Transverse colon (tissue), 4 donors: ENCODE measurements at regions not wholly inside any gene's neighbourhood (a gene's known extent, or its start where the extent isn't known, plus 50 kb on each side); places are given as distances from the start of the nearest gene placed in this dataset.

Experiments used
- DNase-seq: peaks from one replicate; pipeline ENCODE4 v3.0.0-alpha.2; 2019
- H3K27ac ChIP-seq, 4 donors: fragments of 200-600 bp; sonication (generic); 2 replicates each; pipeline ENCODE4 v1.5.1; 2016 to 2018; ENCODE audit warnings: inconsistent platforms in 4 of 4
- H3K27me3 ChIP-seq: fragments of 200-600 bp; sonication (generic); 2 replicates; pipeline ENCODE4 v1.5.1; 2017; ENCODE audit warnings: inconsistent platforms
- H3K36me3 ChIP-seq, 4 donors: fragments of 200-600 bp; sonication (generic); 2 replicates each; pipeline ENCODE4 v1.5.1; 2017 to 2019; ENCODE audit warnings: inconsistent platforms in 4 of 4
- H3K4me1 ChIP-seq, 4 donors: fragments of 200-600 bp; sonication (generic); 2 replicates each; pipeline ENCODE4 v1.5.1; 2017 to 2020; ENCODE audit warnings: inconsistent platforms in 4 of 4
- H3K4me3 ChIP-seq, 4 donors: fragments of 200-600 bp; sonication (generic); 1 replicate in 1 of 4; 2 replicates in 3 of 4; pipeline versions ENCODE4 v1.5.1 to v1.6.1; 2017 to 2019; ENCODE audit warnings: inconsistent platforms in 4 of 4
- H3K9me3 ChIP-seq, 2 donors: fragments of 200-600 bp; sonication (generic); 2 replicates each; pipeline ENCODE4 v1.5.1; 2017 to 2019; ENCODE audit warnings: inconsistent platforms in 2 of 2
- EP300 ChIP-seq: sonication (generic); formaldehyde crosslinking; IDR thresholded peaks from one replicate; pipeline ENCODE4 v1.6.1; 2017; ENCODE audit warnings: antibody characterized with exemption, low read depth
- POLR2A ChIP-seq: fragments of 450-650 bp; IDR thresholded peaks from one replicate; pipeline ENCODE4 v1.6.1; 2016; ENCODE audit warnings: antibody characterized with exemption, mild to moderate bottlenecking, moderate library complexity
- POLR2AphosphoS5 ChIP-seq, 3 donors: sonication (generic); formaldehyde crosslinking; IDR thresholded peaks; one replicate each; pipeline ENCODE4 v1.6.1; 2016; ENCODE audit warnings: antibody characterized with exemption in 3 of 3
- WGBS, 2 donors: methylation state at CpG; one replicate each; pipeline ENCODE4 v1.1.5; 2018; ENCODE audit warnings: low coverage in 1 of 2; 5-methylcytosine and 5-hydroxymethylcytosine counted together
- in situ Hi-C, 4 donors: fragments of 200-750 bp; cut with MboI; loops; one replicate each; pipeline versions ENCODE4 v1.15.0 to v1.15.1; 2017; ENCODE audit warnings: low sequenced_read_pairs in 3 of 4, low pct_ligation_motif_present in 1 of 4, low pct_unique_long_range_greater_than_20kb in 1 of 4
- intact Hi-C: fragments of 100-400 bp; cut with DNase I; formaldehyde crosslinking; loops from one replicate; pipeline ENCODE4 v1.15.1; 2023; ENCODE audit warnings: low total_unique reads
- TF ChIP-seq, protein P1 (sequence below), 5 experiments: fragments of 200-600 bp in 3 of 5; fragments of 450-650 bp in 2 of 5; sonication (generic) in 3 of 5; IDR thresholded peaks; 1 replicate in 2 of 5; 2 replicates in 3 of 5; pipeline ENCODE4 v1.5.1; 2016 to 2017; ENCODE audit warnings: antibody characterized with exemption in 5 of 5, inconsistent platforms in 3 of 5, mild to moderate bottlenecking in 2 of 5, moderate library complexity in 1 of 5

DNA sequence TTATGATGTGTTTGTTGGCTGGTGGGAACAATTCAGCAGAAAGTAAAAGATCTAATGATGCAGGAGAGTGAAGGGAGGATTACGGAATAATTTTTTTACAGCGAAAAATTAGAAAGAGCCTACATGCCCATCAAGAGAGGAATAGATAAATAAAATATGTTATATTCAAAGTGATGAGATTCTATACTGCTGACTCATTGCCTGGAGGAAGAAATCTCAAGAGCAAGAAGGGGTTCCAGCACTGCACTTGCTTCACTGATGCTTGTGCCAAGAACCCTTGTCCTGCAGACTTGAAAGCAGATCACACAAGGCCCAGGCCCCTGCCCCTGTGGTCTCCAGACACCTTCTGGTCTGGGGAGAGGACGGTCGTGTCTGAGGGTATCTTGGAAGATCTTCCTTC, 295.1 kb upstream of the POU3F1 start:
- 82 to 93% methylated on average over 2 to 4 of the region's 4 CpGs for WGBS, 2 donors
- TF ChIP-seq POLR2A: no peak
- no peak for TF ChIP-seq POLR2AphosphoS5 (IDR thresholded peaks at IDR 0.05)
- TF ChIP-seq, protein P1, sequence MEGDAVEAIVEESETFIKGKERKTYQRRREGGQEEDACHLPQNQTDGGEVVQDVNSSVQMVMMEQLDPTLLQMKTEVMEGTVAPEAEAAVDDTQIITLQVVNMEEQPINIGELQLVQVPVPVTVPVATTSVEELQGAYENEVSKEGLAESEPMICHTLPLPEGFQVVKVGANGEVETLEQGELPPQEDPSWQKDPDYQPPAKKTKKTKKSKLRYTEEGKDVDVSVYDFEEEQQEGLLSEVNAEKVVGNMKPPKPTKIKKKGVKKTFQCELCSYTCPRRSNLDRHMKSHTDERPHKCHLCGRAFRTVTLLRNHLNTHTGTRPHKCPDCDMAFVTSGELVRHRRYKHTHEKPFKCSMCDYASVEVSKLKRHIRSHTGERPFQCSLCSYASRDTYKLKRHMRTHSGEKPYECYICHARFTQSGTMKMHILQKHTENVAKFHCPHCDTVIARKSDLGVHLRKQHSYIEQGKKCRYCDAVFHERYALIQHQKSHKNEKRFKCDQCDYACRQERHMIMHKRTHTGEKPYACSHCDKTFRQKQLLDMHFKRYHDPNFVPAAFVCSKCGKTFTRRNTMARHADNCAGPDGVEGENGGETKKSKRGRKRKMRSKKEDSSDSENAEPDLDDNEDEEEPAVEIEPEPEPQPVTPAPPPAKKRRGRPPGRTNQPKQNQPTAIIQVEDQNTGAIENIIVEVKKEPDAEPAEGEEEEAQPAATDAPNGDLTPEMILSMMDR (IDR thresholded peaks at IDR 0.05): no peak

DNA sequence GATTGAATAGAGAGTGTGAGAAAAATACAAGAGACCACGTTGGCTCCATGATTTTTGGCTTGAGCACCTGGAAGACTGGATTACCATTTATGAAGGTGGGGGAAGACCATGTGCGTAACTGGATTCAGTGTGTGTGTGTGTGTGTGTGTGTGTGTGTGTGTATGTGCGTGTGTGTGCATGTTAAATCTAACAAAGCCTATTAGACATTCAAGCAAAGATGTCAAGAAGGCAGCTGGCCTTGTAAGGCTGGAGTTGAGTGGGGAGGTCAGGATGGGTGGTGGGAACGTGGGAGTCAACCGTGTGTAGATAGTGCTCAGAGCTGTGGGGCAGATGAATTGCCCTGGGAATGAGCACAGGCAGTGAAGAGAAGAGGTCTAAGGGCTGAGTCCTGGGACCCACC, 293.8 kb upstream of the POU3F1 start:
- intact Hi-C loops: no loop called here
- Histone ChIP-seq H3K4me1 (no peaks in the 10 kb centered on the region), H3K4me3 (no peak overlapping the region), H3K9me3 (no peaks in the 10 kb centered on the region), H3K27ac (no peak overlapping the region), H3K36me3 (no peaks in the 10 kb centered on the region), H3K27me3 (peaks cover 12% of the 10 kb centered on the region)
- 71 to 74% methylated on average over 2 to 5 of the region's 5 CpGs for WGBS, 2 donors
- in situ Hi-C loops: no loop called here
- TF ChIP-seq, protein P1 (IDR thresholded peaks at IDR 0.05): no peak
- TF ChIP-seq POLR2A (no peak), POLR2AphosphoS5 (IDR thresholded peaks at IDR 0.05) (no peak), EP300 (no peak)
- no peak for DNase-seq

More for the DNA sequence above, 295.1 kb upstream of the POU3F1 start:
- Histone ChIP-seq H3K27me3 (no peaks in the 10 kb centered on the region), H3K27ac (no peak overlapping the region), H3K4me1 (no peaks in the 10 kb centered on the region), H3K4me3 (no peak overlapping the region), H3K9me3 (no peaks in the 10 kb centered on the region), H3K36me3 (no peaks in the 10 kb centered on the region)
- in situ Hi-C loops (no loop called here), intact Hi-C loops (no loop called here)
- DNase-seq: no peak

DNA sequence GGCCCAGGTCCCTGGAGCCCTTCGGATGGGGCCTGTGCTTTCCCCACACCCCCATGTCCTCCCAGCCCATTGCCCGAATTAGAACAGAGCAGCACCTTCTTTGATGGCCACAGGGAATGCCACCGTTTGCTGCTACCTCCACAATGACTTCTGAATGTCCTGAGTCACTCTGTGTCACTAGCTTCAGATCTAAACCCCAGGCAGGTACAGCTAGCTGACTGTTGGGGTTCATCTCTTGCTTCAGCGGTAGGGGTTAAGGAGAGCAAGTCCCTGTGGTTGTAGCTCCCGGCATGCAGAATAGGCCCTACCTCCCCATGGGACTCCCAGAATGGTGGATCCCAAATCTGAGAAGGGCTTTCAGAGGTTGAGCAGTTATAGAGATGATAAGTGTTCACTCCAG, 291.1 kb upstream of the POU3F1 start:
- Histone ChIP-seq H3K27ac (no peak overlapping the region), H3K4me3 (no peak overlapping the region), H3K36me3 (no peaks in the 10 kb centered on the region), H3K9me3 (no peaks in the 10 kb centered on the region), H3K4me1 (no peaks in the 10 kb centered on the region), H3K27me3 (peaks cover 25% of the 10 kb centered on the region)
- DNase-seq: no peak
- 72% methylated on average over 5 of the region's 5 CpGs; no CpG with 5 or more reads in 1 of the 2 donors for whole genome bisulfite sequencing, 2 donors
- in situ Hi-C loops: no loop called here
- no peak for TF ChIP-seq POLR2A
- no peak for TF ChIP-seq EP300
- TF ChIP-seq, protein P1 (IDR thresholded peaks at IDR 0.05): no peak
- TF ChIP-seq POLR2AphosphoS5 (IDR thresholded peaks at IDR 0.05): no peak
- intact Hi-C loops: no loop called here

DNA sequence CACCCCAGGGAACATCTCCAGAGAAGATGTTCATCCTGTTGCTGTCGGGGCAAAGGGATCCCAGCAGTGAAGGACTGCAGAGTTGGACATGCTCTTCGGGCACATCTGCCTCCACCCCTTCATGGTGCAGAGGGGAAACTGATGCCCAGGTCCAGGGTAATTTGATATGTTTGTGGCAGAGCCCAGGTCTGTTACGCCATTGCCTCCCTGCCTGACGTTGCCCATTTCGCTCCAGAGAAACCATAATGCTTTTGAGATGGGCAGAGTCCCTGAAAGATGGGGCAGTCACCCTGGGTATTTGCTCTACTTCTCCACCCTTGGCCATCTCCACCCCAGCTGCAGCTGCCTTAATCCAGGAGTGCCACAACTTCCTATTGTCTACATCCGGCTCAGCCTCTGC, 290.4 kb upstream of the POU3F1 start:
- in situ Hi-C loops: no loop called here
- Histone ChIP-seq H3K27me3 (peaks cover 25% of the 10 kb centered on the region), H3K27ac (no peak overlapping the region), H3K36me3 (no peaks in the 10 kb centered on the region), H3K9me3 (no peaks in the 10 kb centered on the region), H3K4me1 (no peaks in the 10 kb centered on the region), H3K4me3 (no peak overlapping the region)
- TF ChIP-seq EP300: no peak
- no peak for TF ChIP-seq POLR2AphosphoS5 (IDR thresholded peaks at IDR 0.05)
- TF ChIP-seq, protein P1 (IDR thresholded peaks at IDR 0.05): no peak
- TF ChIP-seq POLR2A: no peak
- 57 to 77% methylated on average over 1 to 6 of the region's 6 CpGs for WGBS, 2 donors
- intact Hi-C loops: no loop called here
- DNase-seq: no peak
